SK-N-SH (cell line): ENCODE measurements at regions not wholly inside any gene's neighbourhood (a gene's known extent, or its start where the extent isn't known, plus 50 kb on each side); places are given as distances from the start of the nearest gene placed in this dataset.
A peak's percentile ranks its signal among the peaks of the same experiment; 100 is the strongest.

Experiments
- CTCF ChIA-PET: fragments of 300-600, 350-600 bp; formaldehyde crosslinking; extraction: SDS; loops from one replicate; lab custom pipeline; 2021; lab: Yijun Ruan, JAX
- POLR2A ChIA-PET: fragments of 350-600 bp; sonication (Branson Sonifier 250); formaldehyde crosslinking; extraction: SDS; loops from one replicate; lab custom pipeline; 2020; ENCODE audit warnings: antibody characterized with exemption, inconsistent platforms; lab: Yijun Ruan, JAX
- DNase-seq: peaks from one replicate; pipeline ENCODE4 v3.0.0; 2012
- H2AFZ ChIP-seq: fragments of 200-600 bp; sonication (generic); 2 replicates; pipeline ENCODE4 v1.8.1; 2016; ENCODE audit warnings: antibody characterized with exemption, mild to moderate bottlenecking, low read depth
- H3F3A ChIP-seq: fragments of 200-600 bp; sonication (generic); replicated peaks from 2 replicates; pipeline ENCODE3; 2016; ENCODE audit warnings: antibody characterized with exemption, mild to moderate bottlenecking; ENCODE audit not compliant: insufficient read depth
- H3K27ac ChIP-seq, 2 experiments: fragments of 200-500 bp in 1 of 2; fragments of 200-600 bp in 1 of 2; sonication (Bioruptor generic) in 1 of 2; sonication (generic), shearing (Covaris generic) in 1 of 2; 2 replicates each; pipeline versions ENCODE4 v1.5.1 to v1.6.1; 2014 to 2016; ENCODE audit warnings: low read depth in 2 of 2, inconsistent platforms in 1 of 2, low read length in 1 of 2, mild to moderate bottlenecking in 1 of 2, mixed read lengths in 1 of 2
- H3K27me3 ChIP-seq: fragments of 200-600 bp; sonication (generic), shearing (Covaris generic); 2 replicates; pipeline ENCODE4 v1.6.1; 2016; ENCODE audit warnings: mixed run types; ENCODE audit not compliant: insufficient read depth
- H3K36me3 ChIP-seq, 2 experiments: fragments of 200-500 bp in 1 of 2; fragments of 200-600 bp in 1 of 2; sonication (Bioruptor generic) in 1 of 2; sonication (generic) in 1 of 2; replicated peaks in 1 of 2; 2 replicates each; pipeline versions ENCODE3 to v1.5.1; 2014 to 2016; ENCODE audit warnings: low read length in 1 of 2, mild to moderate bottlenecking in 1 of 2; ENCODE audit not compliant: insufficient read depth in 2 of 2, control insufficient read depth in 1 of 2
- H3K4me1 ChIP-seq, 2 experiments: fragments of 200-500 bp in 1 of 2; fragments of 200-600 bp in 1 of 2; sonication (Bioruptor generic) in 1 of 2; sonication (generic), shearing (Covaris generic) in 1 of 2; 2 replicates each; pipeline versions ENCODE4 v1.5.1 to v1.6.1; 2014 to 2016; ENCODE audit warnings: low read depth in 1 of 2, low read length in 1 of 2, mixed run types in 1 of 2; ENCODE audit not compliant: insufficient read depth in 2 of 2, control insufficient read depth in 1 of 2
- H3K4me2 ChIP-seq: fragments of 200-600 bp; sonication (generic), shearing (Covaris generic); 2 replicates; pipeline ENCODE4 v1.6.1; 2017; ENCODE audit warnings: mixed run types
- H3K4me3 ChIP-seq, 2 experiments: fragments of 200-500 bp in 1 of 2; fragments of 200-600 bp in 1 of 2; sonication (Bioruptor generic) in 1 of 2; sonication (generic), shearing (Covaris generic) in 1 of 2; 2 replicates each; pipeline versions ENCODE4 v1.5.1 to v1.8.1; 2014 to 2016; ENCODE audit warnings: low read depth in 2 of 2, inconsistent platforms in 1 of 2, low read length in 1 of 2, mild to moderate bottlenecking in 1 of 2, mixed read lengths in 1 of 2, moderate library complexity in 1 of 2
- H3K79me2 ChIP-seq: fragments of 200-600 bp; sonication (generic); 2 replicates; pipeline ENCODE4 v1.8.1; 2017; ENCODE audit warnings: mild to moderate bottlenecking; ENCODE audit not compliant: insufficient read depth
- H3K9ac ChIP-seq: fragments of 200-600 bp; sonication (generic); 2 replicates; pipeline ENCODE4 v1.6.1; 2017; ENCODE audit warnings: mixed run types
- H3K9me2 ChIP-seq: fragments of 200-600 bp; sonication (generic); 2 replicates; pipeline ENCODE4 v1.6.1; 2017; ENCODE audit warnings: mixed run types
- H3K9me3 ChIP-seq: fragments of 200-600 bp; sonication (generic); 2 replicates; pipeline ENCODE4 v1.6.1; 2017; ENCODE audit warnings: mixed run types, mild to moderate bottlenecking, moderate library complexity
- H4K20me1 ChIP-seq: fragments of 200-600 bp; sonication (generic); 2 replicates; pipeline ENCODE4 v1.6.1; 2017; ENCODE audit warnings: mild to moderate bottlenecking, mixed run types; ENCODE audit not compliant: insufficient read depth
- CTCF ChIP-seq: fragments of 200-600 bp; sonication (generic); IDR thresholded peaks from 2 replicates; pipeline ENCODE4 v1.6.1; 2017; ENCODE audit warnings: antibody characterized with exemption, mild to moderate bottlenecking, moderate library complexity
- ELF1 ChIP-seq: IDR thresholded peaks from 2 replicates; pipeline ENCODE4 v1.4.0; 2012
- EP300 ChIP-seq, 2 experiments: IDR thresholded peaks; 2 replicates each; pipeline versions ENCODE4 v1.4.0 to v1.6.1; 2012; ENCODE audit warnings: borderline replicate concordance in 1 of 2, low read depth in 1 of 2, low read length in 1 of 2
- GABPA ChIP-seq: IDR thresholded peaks from 2 replicates; pipeline ENCODE4 v1.4.0; 2012; ENCODE audit warnings: low read depth, mild to moderate bottlenecking
- GATA2 ChIP-seq: sonication (generic); formaldehyde crosslinking; IDR thresholded peaks from 2 replicates; pipeline ENCODE4 v1.5.0; 2020; ENCODE audit warnings: mild to moderate bottlenecking, missing genetic modification reagents
- MEF2A ChIP-seq: IDR thresholded peaks from 2 replicates; pipeline ENCODE4 v1.4.0; 2012; ENCODE audit warnings: low read depth, borderline replicate concordance
- MXI1 ChIP-seq: IDR thresholded peaks from 2 replicates; pipeline ENCODE4 v1.6.1; 2012; ENCODE audit warnings: mild to moderate bottlenecking, low read depth, low read length, improper control_type of control experiment
- NFIC ChIP-seq: IDR thresholded peaks from 2 replicates; pipeline ENCODE4 v1.4.0; 2012; ENCODE audit warnings: borderline replicate concordance
- NRF1 ChIP-seq: IDR thresholded peaks from 2 replicates; pipeline ENCODE4 v1.6.1; 2012; ENCODE audit warnings: low read depth, mild to moderate bottlenecking, low read length
- RAD21 ChIP-seq: IDR thresholded peaks from 2 replicates; pipeline ENCODE4 v1.6.1; 2012; ENCODE audit warnings: mild to moderate bottlenecking, low read length
- RXRA ChIP-seq: IDR thresholded peaks from 2 replicates; pipeline ENCODE4 v1.4.0; 2012; ENCODE audit warnings: low read depth, mild to moderate bottlenecking, borderline replicate concordance
- TAF1 ChIP-seq: IDR thresholded peaks from 2 replicates; pipeline ENCODE4 v1.6.1; 2012; ENCODE audit warnings: low read depth, mild to moderate bottlenecking, low read length, moderate library complexity, borderline replicate concordance
- TCF12 ChIP-seq: IDR thresholded peaks from 2 replicates; pipeline ENCODE4 v1.4.0; 2012
- TEAD4 ChIP-seq: IDR thresholded peaks from 2 replicates; pipeline ENCODE4 v1.4.0; 2012; ENCODE audit warnings: mild to moderate bottlenecking, borderline replicate concordance; ENCODE audit not compliant: insufficient read depth
- USF1 ChIP-seq: IDR thresholded peaks from 2 replicates; pipeline ENCODE4 v1.4.0; 2012; ENCODE audit warnings: low read depth, borderline replicate concordance
- USF2 ChIP-seq: fragments of 150-350 bp; IDR thresholded peaks from 2 replicates; pipeline ENCODE4 v1.6.1; 2017; ENCODE audit warnings: antibody characterized with exemption, low read length, low read depth, borderline replicate concordance
- YY1 ChIP-seq: IDR thresholded peaks from 2 replicates; pipeline ENCODE4 v1.4.0; 2012; ENCODE audit warnings: low read depth, mild to moderate bottlenecking
- ZBTB33 ChIP-seq: IDR thresholded peaks from 2 replicates; pipeline ENCODE4 v1.4.0; 2012; ENCODE audit warnings: low read depth, borderline replicate concordance
- WGBS: methylation state at CpG from one replicate; pipeline ENCODE4 v1.1.6; 2017; ENCODE audit warnings: low lambda C conversion rate; 5-methylcytosine and 5-hydroxymethylcytosine counted together
- TF ChIP-seq, protein P1 (sequence below): fragments of 150-350 bp; IDR thresholded peaks from 2 replicates; pipeline ENCODE4 v1.6.1; 2016; ENCODE audit warnings: mild to moderate bottlenecking, low read depth, low read length

- Histone ChIP-seq H3K4me1 (no peaks in the 10 kb centered on the region), H3F3A (no peaks in the 10 kb centered on the region), H3K36me3 (no peaks in the 10 kb centered on the region), H3K9me2 (no peaks in the 10 kb centered on the region), H3K9ac (no peak overlapping the region), H3K79me2 (no peaks in the 10 kb centered on the region), H3K27me3 (no peaks in the 10 kb centered on the region), H2AFZ (no peak overlapping the region), H3K4me2 (no peak overlapping the region), H3K27ac (no peak overlapping the region), H3K9me3 (no peaks in the 10 kb centered on the region), H3K4me3 (peak overlapping the region in 1 of 2 experiments; percentile 29; a peak in 1 of 4 replicates), H4K20me1 (no peaks in the 10 kb centered on the region)
- TF ChIP-seq USF2 = no peak
- TF ChIP-seq RAD21 = no peak
- no peak for TF ChIP-seq NRF1
- no peak for TF ChIP-seq EP300 (IDR thresholded peaks at IDR 0.05; ENCODE audit: borderline replicate concordance in 1 of 2, low read depth in 1 of 2, low read length in 1 of 2)
- no peak for TF ChIP-seq ZBTB33
- TF ChIP-seq CTCF = no peak
- TF ChIP-seq YY1 = no peak
- TF ChIP-seq, protein P1, sequence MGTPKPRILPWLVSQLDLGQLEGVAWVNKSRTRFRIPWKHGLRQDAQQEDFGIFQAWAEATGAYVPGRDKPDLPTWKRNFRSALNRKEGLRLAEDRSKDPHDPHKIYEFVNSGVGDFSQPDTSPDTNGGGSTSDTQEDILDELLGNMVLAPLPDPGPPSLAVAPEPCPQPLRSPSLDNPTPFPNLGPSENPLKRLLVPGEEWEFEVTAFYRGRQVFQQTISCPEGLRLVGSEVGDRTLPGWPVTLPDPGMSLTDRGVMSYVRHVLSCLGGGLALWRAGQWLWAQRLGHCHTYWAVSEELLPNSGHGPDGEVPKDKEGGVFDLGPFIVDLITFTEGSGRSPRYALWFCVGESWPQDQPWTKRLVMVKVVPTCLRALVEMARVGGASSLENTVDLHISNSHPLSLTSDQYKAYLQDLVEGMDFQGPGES = no peak
- no peak for DNase-seq
- POLR2A ChIA-PET = no interaction called here
- CTCF ChIA-PET = no interaction called here
- 51% methylated on average over 6 of the region's 6 CpGs for WGBS
These were observed 712.0 kb downstream of the TBC1D22A start for GRCh38 chr22:47474464-47474863.

DNA sequence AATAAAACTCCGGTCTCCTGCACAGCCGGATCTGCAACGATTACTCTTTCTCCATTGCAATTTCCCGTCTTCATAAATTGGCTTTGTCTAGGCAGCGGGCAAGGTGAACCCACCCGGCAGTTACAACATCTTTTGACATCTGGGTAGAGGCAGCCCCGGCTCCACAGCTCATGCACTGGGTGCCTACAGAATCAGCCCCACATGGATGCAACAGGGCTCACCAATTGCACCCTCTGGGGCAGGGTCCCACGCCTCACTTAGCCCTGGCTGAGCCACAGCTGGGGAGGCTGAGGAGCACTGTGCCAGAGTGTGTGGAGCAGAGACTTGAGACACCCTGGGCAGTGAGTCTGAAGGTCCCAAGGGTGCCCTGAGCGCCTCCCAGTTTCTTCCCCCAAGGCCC is 710.2 kb downstream of the TBC1D22A start:
- Histone ChIP-seq H3K79me2 (no peaks in the 10 kb centered on the region), H3K27ac (no peak overlapping the region), H3K36me3 (no peaks in the 10 kb centered on the region), H2AFZ (no peak overlapping the region), H3K27me3 (no peaks in the 10 kb centered on the region), H3K4me2 (no peak overlapping the region), H3K9ac (no peak overlapping the region), H3K4me3 (no peak overlapping the region), H3F3A (no peaks in the 10 kb centered on the region), H3K4me1 (no peaks in the 10 kb centered on the region), H3K9me2 (no peaks in the 10 kb centered on the region), H3K9me3 (no peaks in the 10 kb centered on the region), H4K20me1 (no peaks in the 10 kb centered on the region)
- no peak for DNase-seq
- ChIA-PET POLR2A (no interaction called here), CTCF (no interaction called here)
- WGBS = 37% methylated on average over 8 of the region's 9 CpGs
- TF ChIP-seq TAF1 (no peak), TCF12 (no peak), RXRA (no peak), TEAD4 (no peak), MXI1 (no peak), NFIC (no peak), CTCF (no peak), USF1 (no peak), GABPA (no peak), GATA2 (CRISPR knock-in tag) (no peak), MEF2A (no peak), NRF1 (no peak), ELF1 (no peak), USF2 (no peak)
